HUES64 (cell line): ENCODE measurements at regions not wholly inside any gene's neighbourhood (a gene's known extent, or its start where the extent isn't known, plus 50 kb on each side); places are given as distances from the start of the nearest gene placed in this dataset.

Experiments used
- H3K27ac ChIP-seq: 2 replicates; pipeline ENCODE4 v1.7.0; 2013; ENCODE audit warnings: low read depth, low read length, inconsistent platforms
- H3K27me3 ChIP-seq: 2 replicates; pipeline ENCODE4 v1.6.1; 2013; ENCODE audit warnings: mild to moderate bottlenecking, low read length; ENCODE audit not compliant: insufficient read depth
- H3K36me3 ChIP-seq: 2 replicates; pipeline ENCODE4 v1.6.1; 2013; ENCODE audit warnings: mild to moderate bottlenecking, low read length; ENCODE audit not compliant: insufficient read depth
- H3K4me1 ChIP-seq: 2 replicates; pipeline ENCODE4 v1.6.1; 2013; ENCODE audit warnings: mild to moderate bottlenecking, low read length, moderate library complexity; ENCODE audit not compliant: insufficient read depth
- H3K4me3 ChIP-seq: 2 replicates; pipeline ENCODE4 v1.5.1; 2013; ENCODE audit warnings: mild to moderate bottlenecking, low read length, moderate library complexity
- H3K9ac ChIP-seq: 2 replicates; pipeline ENCODE4 v1.6.1; 2013; ENCODE audit warnings: mild to moderate bottlenecking, low read depth, low read length
- H3K9me3 ChIP-seq: 2 replicates; pipeline ENCODE4 v1.6.1; 2013; ENCODE audit warnings: low read depth, low read length; ENCODE audit not compliant: insufficient read depth
- WGBS: fragments of 150-250, 120-280 bp; methylation state at CpG from one replicate; pipeline ENCODE4 v1.1.7; 2013; ENCODE audit warnings: missing lambda C conversion rate; 5-methylcytosine and 5-hydroxymethylcytosine counted together

- Histone ChIP-seq H3K27me3 (no peaks in the 10 kb centered on the region), H3K4me3 (no peak overlapping the region), H3K36me3 (no peaks in the 10 kb centered on the region), H3K9ac (no peak overlapping the region), H3K4me1 (peaks cover under 1% of the 10 kb centered on the region; the same call in 1 of the 2 replicates), H3K27ac (no peak overlapping the region), H3K9me3 (no peaks in the 10 kb centered on the region)
- WGBS = 95% methylated on average over 7 of the region's 7 CpGs
Observed at GRCh38 chr4:24395937-24396336, 188.4 kb downstream of the DHX15 start.

- H3K27me3 ChIP-seq = no peaks in the 10 kb centered on the region
- WGBS = 70% methylated on average over 4 of the region's 4 CpGs
- H3K9me3 ChIP-seq = no peaks in the 10 kb centered on the region
- H3K36me3 ChIP-seq = no peaks in the 10 kb centered on the region
- H3K4me1 ChIP-seq = peaks cover 4% of the 10 kb centered on the region; the same call in 1 of the 2 replicates
- H3K4me3 ChIP-seq = no peak overlapping the region
- no peak overlapping the region for H3K27ac ChIP-seq
- H3K9ac ChIP-seq = no peak overlapping the region
Observed at GRCh38 chr4:24394041-24394440, 190.3 kb downstream of the DHX15 start.

GRCh38 chr4:24392613-24393012, 191.7 kb downstream of the DHX15 start:
- H3K9me3 ChIP-seq = no peaks in the 10 kb centered on the region
- H3K27me3 ChIP-seq = no peaks in the 10 kb centered on the region
- 93% methylated on average over 5 of the region's 5 CpGs for WGBS
- H3K9ac ChIP-seq = no peak overlapping the region
- H3K27ac ChIP-seq = no peak overlapping the region
- peaks cover 4% of the 10 kb centered on the region; the same call in 1 of the 2 replicates for H3K4me1 ChIP-seq
- H3K36me3 ChIP-seq = no peaks in the 10 kb centered on the region
- no peak overlapping the region for H3K4me3 ChIP-seq

GRCh38 chr4:24382381-24382780, 202.0 kb downstream of the DHX15 start:
- WGBS = 92% methylated on average over 2 of the region's 2 CpGs
- Histone ChIP-seq H3K27ac (no peak overlapping the region), H3K36me3 (no peaks in the 10 kb centered on the region), H3K4me3 (no peak overlapping the region), H3K27me3 (no peaks in the 10 kb centered on the region), H3K4me1 (no peaks in the 10 kb centered on the region), H3K9me3 (no peaks in the 10 kb centered on the region), H3K9ac (no peak overlapping the region)

- H3K27ac ChIP-seq = no peak overlapping the region
- 91% methylated on average over 2 of the region's 2 CpGs for whole genome bisulfite sequencing
- no peaks in the 10 kb centered on the region for H3K27me3 ChIP-seq
- no peaks in the 10 kb centered on the region for H3K36me3 ChIP-seq
- no peaks in the 10 kb centered on the region for H3K9me3 ChIP-seq
- H3K9ac ChIP-seq = no peak overlapping the region
- no peaks in the 10 kb centered on the region for H3K4me1 ChIP-seq
- H3K4me3 ChIP-seq = no peak overlapping the region
Observed at GRCh38 chr4:24380957-24381665, 203.2 kb downstream of the DHX15 start.

- Histone ChIP-seq H3K27ac (no peak overlapping the region), H3K4me3 (no peak overlapping the region), H3K4me1 (no peaks in the 10 kb centered on the region), H3K9ac (no peak overlapping the region), H3K27me3 (no peaks in the 10 kb centered on the region), H3K36me3 (no peaks in the 10 kb centered on the region), H3K9me3 (no peaks in the 10 kb centered on the region)
- WGBS = 80% methylated on average over 2 of the region's 2 CpGs
Observed at GRCh38 chr4:24373704-24374103, 210.7 kb downstream of the DHX15 start.

GRCh38 chr4:24372881-24373280, 211.5 kb downstream of the DHX15 start:
- Histone ChIP-seq H3K4me1 (no peaks in the 10 kb centered on the region), H3K36me3 (no peaks in the 10 kb centered on the region), H3K4me3 (no peak overlapping the region), H3K27me3 (no peaks in the 10 kb centered on the region), H3K9ac (no peak overlapping the region), H3K27ac (no peak overlapping the region), H3K9me3 (no peaks in the 10 kb centered on the region)
- WGBS = 95% methylated on average over 9 of the region's 9 CpGs

- H3K4me3 ChIP-seq = no peak overlapping the region
- no peaks in the 10 kb centered on the region for H3K9me3 ChIP-seq
- H3K27me3 ChIP-seq = no peaks in the 10 kb centered on the region
- no peaks in the 10 kb centered on the region for H3K4me1 ChIP-seq
- H3K9ac ChIP-seq = no peak overlapping the region
- no peaks in the 10 kb centered on the region for H3K36me3 ChIP-seq
- no peak overlapping the region for H3K27ac ChIP-seq
- WGBS = 95% methylated on average over 4 of the region's 4 CpGs
Observed at GRCh38 chr4:24372341-24372740, 212.0 kb downstream of the DHX15 start.

GRCh38 chr4:24370421-24370820, 213.9 kb downstream of the DHX15 start:
- no peaks in the 10 kb centered on the region for H3K9me3 ChIP-seq

GRCh38 chr4:24369507-24370029, 214.8 kb downstream of the DHX15 start:
- Histone ChIP-seq H3K27ac (no peak overlapping the region), H3K4me3 (no peak overlapping the region), H3K9ac (no peak overlapping the region), H3K9me3 (no peaks in the 10 kb centered on the region), H3K4me1 (no peaks in the 10 kb centered on the region), H3K27me3 (no peaks in the 10 kb centered on the region), H3K36me3 (no peaks in the 10 kb centered on the region)
- 81% methylated on average over 5 of the region's 5 CpGs for WGBS

More at GRCh38 chr4:24370421-24370820, 213.9 kb downstream of the DHX15 start:
- Histone ChIP-seq H3K9ac (no peak overlapping the region), H3K4me3 (no peak overlapping the region), H3K27ac (no peak overlapping the region), H3K4me1 (no peaks in the 10 kb centered on the region), H3K27me3 (no peaks in the 10 kb centered on the region), H3K36me3 (no peaks in the 10 kb centered on the region)
- WGBS = no CpG with 5 or more reads among the region's 1 CpG

GRCh38 chr4:24368801-24369200, 215.6 kb downstream of the DHX15 start:
- 93% methylated on average over 7 of the region's 7 CpGs for WGBS
- H3K4me1 ChIP-seq = no peaks in the 10 kb centered on the region
- H3K36me3 ChIP-seq = no peaks in the 10 kb centered on the region
- H3K9ac ChIP-seq = no peak overlapping the region
- H3K9me3 ChIP-seq = no peaks in the 10 kb centered on the region
- no peak overlapping the region for H3K4me3 ChIP-seq
- no peaks in the 10 kb centered on the region for H3K27me3 ChIP-seq
- H3K27ac ChIP-seq = no peak overlapping the region
